Cardiac muscle cell (in vitro differentiated cells and primary cell): ENCODE measurements at regions not wholly inside any gene's neighbourhood (a gene's known extent, or its start where the extent isn't known, plus 50 kb on each side); places are given as distances from the start of the nearest gene placed in this dataset.

Source experiments
- DNase-seq, 2 donors: peaks; one replicate each; pipeline versions ENCODE4 v3.0.0 to v3.0.0-alpha.2; 2010 to 2017; ENCODE audit warnings: low read depth in 1 of 2, low spot score in 1 of 2
- H3K27ac ChIP-seq: fragments of 200-600 bp; sonication (generic); 2 replicates; pipeline ENCODE4 v1.5.1; 2016
- H3K27me3 ChIP-seq: fragments of 200-600 bp; sonication (generic); 2 replicates; pipeline ENCODE4 v1.6.0; 2016; ENCODE audit warnings: control low read depth
- H3K36me3 ChIP-seq: fragments of 200-600 bp; sonication (generic); 2 replicates; pipeline ENCODE4 v1.5.1; 2016; ENCODE audit warnings: control low read depth
- H3K4me1 ChIP-seq: fragments of 200-600 bp; sonication (generic); 2 replicates; pipeline ENCODE4 v1.8.1; 2017; ENCODE audit warnings: low read depth, mild to moderate bottlenecking, mixed run types
- H3K4me3 ChIP-seq: fragments of 200-600 bp; sonication (generic); 2 replicates; pipeline ENCODE4 v1.5.1; 2016; ENCODE audit warnings: mild to moderate bottlenecking
- H3K9me3 ChIP-seq: fragments of 200-600 bp; sonication (generic); 2 replicates; pipeline ENCODE4 v1.5.1; 2017; ENCODE audit warnings: low read depth, mild to moderate bottlenecking, control low read depth
- TF ChIP-seq, protein P1 (sequence below): IDR thresholded peaks from 2 replicates; pipeline ENCODE4 v1.5.1; 2012; ENCODE audit warnings: low read depth, mild to moderate bottlenecking, low read length

DNA sequence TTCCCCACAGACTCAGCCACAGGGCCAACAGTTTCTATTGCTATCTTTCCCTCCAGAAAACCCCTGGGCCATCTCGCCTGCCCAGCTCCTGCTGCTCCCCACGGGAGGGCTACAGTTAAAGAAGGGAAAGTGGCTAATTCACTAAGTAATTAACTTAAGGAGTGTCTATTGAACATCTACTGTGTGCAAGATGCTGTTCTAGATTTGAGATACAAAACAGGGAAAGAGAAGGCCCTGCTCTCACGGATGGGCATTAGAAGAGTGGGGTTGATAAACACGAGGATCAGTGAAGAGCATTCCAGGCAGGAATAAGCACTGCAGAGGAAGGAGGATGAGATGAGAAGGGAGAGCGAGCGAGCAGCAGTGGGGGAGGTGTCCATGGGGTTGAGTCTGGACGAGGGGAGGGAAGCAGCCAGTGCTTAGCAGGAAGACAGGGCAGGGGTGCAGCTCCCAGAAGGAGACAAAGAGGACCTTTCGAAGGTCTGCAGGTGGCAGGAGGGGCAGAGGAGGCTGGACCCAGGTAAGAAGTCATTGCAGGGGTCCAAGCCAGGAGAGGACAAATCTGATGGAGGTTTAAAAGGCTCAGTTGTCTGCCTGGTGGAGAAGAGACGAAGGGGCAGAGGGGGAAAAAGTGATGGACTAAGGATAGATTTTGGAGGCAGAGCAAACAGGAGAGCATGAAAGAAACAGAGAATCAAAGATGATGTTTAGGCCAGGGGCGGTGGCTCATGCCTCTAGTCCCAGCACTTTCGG is 64.7 kb downstream of the KLF15 start:
- Histone ChIP-seq H3K9me3 (no peaks in the 10 kb centered on the region), H3K27me3 (peaks cover 11% of the 10 kb centered on the region), H3K4me1 (no peaks in the 10 kb centered on the region), H3K27ac (no peak overlapping the region), H3K36me3 (no peaks in the 10 kb centered on the region), H3K4me3 (no peak overlapping the region)
- TF ChIP-seq, protein P1, sequence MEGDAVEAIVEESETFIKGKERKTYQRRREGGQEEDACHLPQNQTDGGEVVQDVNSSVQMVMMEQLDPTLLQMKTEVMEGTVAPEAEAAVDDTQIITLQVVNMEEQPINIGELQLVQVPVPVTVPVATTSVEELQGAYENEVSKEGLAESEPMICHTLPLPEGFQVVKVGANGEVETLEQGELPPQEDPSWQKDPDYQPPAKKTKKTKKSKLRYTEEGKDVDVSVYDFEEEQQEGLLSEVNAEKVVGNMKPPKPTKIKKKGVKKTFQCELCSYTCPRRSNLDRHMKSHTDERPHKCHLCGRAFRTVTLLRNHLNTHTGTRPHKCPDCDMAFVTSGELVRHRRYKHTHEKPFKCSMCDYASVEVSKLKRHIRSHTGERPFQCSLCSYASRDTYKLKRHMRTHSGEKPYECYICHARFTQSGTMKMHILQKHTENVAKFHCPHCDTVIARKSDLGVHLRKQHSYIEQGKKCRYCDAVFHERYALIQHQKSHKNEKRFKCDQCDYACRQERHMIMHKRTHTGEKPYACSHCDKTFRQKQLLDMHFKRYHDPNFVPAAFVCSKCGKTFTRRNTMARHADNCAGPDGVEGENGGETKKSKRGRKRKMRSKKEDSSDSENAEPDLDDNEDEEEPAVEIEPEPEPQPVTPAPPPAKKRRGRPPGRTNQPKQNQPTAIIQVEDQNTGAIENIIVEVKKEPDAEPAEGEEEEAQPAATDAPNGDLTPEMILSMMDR: no peak
- DNase-seq: no peak

DNA sequence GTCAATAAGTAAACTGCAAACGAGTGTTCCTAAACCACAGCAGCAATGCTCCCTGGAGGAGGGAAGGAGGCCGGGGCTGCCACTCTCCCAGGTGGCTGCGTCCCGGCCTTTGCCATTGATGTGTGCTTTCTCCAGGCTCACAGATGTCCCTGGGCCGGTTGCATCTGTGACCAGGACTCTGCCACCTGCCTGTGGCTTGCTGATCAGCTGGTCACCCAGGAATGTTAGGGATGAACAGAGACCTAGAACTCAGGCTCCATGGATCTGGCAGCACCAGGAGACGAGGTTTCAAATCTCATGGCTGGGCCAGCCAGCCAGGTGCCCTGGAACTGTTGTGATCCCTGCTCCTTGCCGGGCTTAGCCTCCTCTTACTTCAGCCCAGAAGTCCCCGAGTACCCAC is 65.7 kb downstream of the KLF15 start:
- Histone ChIP-seq H3K4me1 (peaks cover 3% of the 10 kb centered on the region), H3K36me3 (no peaks in the 10 kb centered on the region), H3K27me3 (peaks cover 11% of the 10 kb centered on the region), H3K27ac (no peak overlapping the region), H3K4me3 (no peak overlapping the region), H3K9me3 (no peaks in the 10 kb centered on the region)
- DNase-seq: no peak
- TF ChIP-seq, protein P1: no peak

DNA sequence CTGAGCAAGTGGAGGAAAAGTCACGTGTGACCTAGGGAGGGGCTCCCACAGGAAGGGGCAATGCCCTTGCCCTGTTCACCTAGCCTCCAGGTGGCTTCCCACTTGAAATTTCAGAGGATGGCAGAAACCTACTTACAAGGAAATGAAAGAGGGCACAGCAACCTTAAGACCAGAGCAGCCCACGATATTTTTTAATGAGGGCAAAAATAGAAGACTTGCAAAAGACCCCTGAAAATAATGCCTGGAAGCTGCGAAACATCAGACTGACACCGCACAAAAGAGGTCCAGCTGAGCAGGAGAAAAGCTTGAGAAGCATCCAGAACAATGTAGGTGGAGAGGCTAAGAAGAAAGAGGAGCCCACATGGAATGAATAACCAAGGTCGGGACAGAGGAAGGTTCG is 66.1 kb downstream of the KLF15 start:
- DNase-seq: no peak
- H3K4me1 ChIP-seq: peaks cover 3% of the 10 kb centered on the region
- no peaks in the 10 kb centered on the region for H3K9me3 ChIP-seq
- H3K36me3 ChIP-seq: no peaks in the 10 kb centered on the region
- H3K27me3 ChIP-seq: peaks cover 11% of the 10 kb centered on the region
- H3K27ac ChIP-seq: no peak overlapping the region
- TF ChIP-seq, protein P1: no peak
- no peak overlapping the region for H3K4me3 ChIP-seq

DNA sequence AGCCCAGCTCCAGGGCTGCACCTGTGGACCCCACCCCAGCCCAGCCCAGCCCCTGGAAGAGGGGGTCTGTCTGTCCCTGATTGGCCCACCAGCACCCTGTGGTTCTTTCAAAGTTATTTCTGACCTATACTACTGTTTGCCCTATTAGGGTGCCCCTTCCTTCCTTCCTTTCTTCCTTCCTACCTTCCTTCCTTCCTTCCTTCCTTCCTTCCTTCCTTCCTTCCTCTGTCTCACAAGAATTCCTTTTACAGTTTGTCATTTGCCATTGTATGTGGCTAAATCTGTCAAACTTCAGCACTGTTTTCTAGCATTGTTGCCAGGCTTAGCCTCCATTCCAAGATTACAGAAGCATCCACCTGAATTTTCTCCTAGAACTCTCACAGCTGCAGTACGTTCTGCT is 66.9 kb downstream of the KLF15 start:
- H3K9me3 ChIP-seq: no peaks in the 10 kb centered on the region
- peaks cover 3% of the 10 kb centered on the region for H3K4me1 ChIP-seq
- H3K4me3 ChIP-seq: no peak overlapping the region
- no peak overlapping the region for H3K27ac ChIP-seq
- peaks cover 11% of the 10 kb centered on the region for H3K27me3 ChIP-seq
- TF ChIP-seq, protein P1: no peak
- H3K36me3 ChIP-seq: no peaks in the 10 kb centered on the region
- DNase-seq: no peak

DNA sequence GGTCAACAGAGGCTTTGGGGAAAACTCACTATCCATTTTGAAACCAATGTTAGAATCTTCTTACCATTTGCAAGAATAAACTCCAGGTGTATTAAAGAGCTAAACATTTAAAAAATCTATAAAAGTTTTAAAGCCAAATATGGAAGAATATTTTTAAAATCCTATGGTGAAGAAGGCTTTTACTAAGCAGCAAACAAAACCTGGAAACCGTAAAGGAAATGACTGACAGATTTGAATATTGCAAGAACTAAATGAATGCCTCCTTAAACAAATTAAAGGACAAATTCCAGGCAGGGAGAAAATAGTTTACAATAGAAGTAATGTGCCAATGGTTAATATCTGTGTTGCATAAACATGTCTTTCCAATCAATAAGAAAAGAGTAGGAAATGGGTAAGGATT is 68.1 kb downstream of the KLF15 start:
- Histone ChIP-seq H3K4me1 (peaks cover 3% of the 10 kb centered on the region), H3K36me3 (no peaks in the 10 kb centered on the region), H3K4me3 (no peak overlapping the region), H3K9me3 (no peaks in the 10 kb centered on the region), H3K27ac (no peak overlapping the region), H3K27me3 (peaks cover 11% of the 10 kb centered on the region)
- DNase-seq: no peak
- TF ChIP-seq, protein P1: no peak

DNA sequence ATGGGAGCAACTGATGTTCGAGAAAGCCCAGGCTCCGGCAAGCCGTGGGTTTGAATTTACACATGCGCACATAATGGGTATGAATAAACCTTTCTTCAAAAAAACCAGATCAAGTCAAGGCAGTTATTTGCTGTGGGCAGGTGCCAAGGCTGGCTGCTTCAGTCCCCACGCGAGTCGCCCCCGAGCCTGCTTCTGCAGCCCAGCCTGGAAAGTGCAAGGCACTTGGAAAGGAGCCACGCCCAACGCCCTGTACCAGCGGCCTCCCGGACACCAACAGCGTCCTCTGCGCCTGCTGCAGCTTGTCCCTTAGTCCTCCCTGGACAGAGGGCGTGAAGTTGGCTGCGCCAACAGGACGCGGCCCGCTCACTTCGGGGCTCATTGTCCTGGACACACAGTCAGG is 68.9 kb downstream of the KLF15 start:
- TF ChIP-seq, protein P1: no peak
- Histone ChIP-seq H3K27me3 (peaks cover 11% of the 10 kb centered on the region), H3K9me3 (no peaks in the 10 kb centered on the region), H3K4me3 (peak overlapping the region; percentile 30), H3K36me3 (no peaks in the 10 kb centered on the region), H3K27ac (no peak overlapping the region), H3K4me1 (peaks cover 3% of the 10 kb centered on the region)
- DNase-seq: peak in 1 of 2 donors; percentile 51
